ENCODE measurements at regions not wholly inside any gene's neighbourhood (a gene's known extent, or its start where the extent isn't known, plus 50 kb on each side); places are given as distances from the start of the nearest gene placed in this dataset.

DNA sequence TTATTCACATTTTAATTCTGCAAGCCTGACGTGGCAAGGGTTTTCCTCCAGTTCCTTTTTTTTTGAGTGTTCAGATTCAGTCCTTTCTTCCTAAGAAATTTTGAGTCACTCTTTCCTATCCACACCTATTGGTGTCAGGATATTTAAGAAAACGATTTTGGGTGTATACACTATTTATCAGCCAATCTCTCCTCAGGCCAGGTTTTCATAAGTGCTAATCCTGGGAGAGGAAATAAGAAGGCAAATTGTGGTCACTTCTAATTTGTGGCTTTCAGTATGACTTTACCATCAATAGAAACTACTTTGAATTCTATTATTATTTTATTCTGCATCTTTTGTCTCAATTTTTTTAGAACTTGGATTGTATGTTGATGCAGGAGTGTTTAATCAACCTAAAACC, 174.4 kb downstream of the DSEL start:
- no peak overlapping the region for H3K9ac ChIP-seq
- H3K27me3 ChIP-seq (ENCODE audit: insufficient read depth, low read depth): no peaks in the 10 kb centered on the region
- no peak overlapping the region for H2AFZ ChIP-seq (ENCODE audit: low read depth)
- no peak overlapping the region for H3K4me3 ChIP-seq (IDR thresholded peaks at IDR 0.05; ENCODE audit: insufficient read depth, low read depth, low read length)
- no peak overlapping the region for H3K4me2 ChIP-seq
- H3K79me2 ChIP-seq (ENCODE audit: insufficient read depth, low read depth): no peaks in the 10 kb centered on the region
- H3K36me3 ChIP-seq (ENCODE audit: insufficient read depth): no peaks in the 10 kb centered on the region
- peaks cover 3% of the 10 kb centered on the region for H3K4me1 ChIP-seq (ENCODE audit: low read depth, poor library complexity, severe bottlenecking)
- no peak overlapping the region for H3K27ac ChIP-seq
- H4K20me1 ChIP-seq (ENCODE audit: insufficient read depth): no peaks in the 10 kb centered on the region
- TF ChIP-seq, protein P1, sequence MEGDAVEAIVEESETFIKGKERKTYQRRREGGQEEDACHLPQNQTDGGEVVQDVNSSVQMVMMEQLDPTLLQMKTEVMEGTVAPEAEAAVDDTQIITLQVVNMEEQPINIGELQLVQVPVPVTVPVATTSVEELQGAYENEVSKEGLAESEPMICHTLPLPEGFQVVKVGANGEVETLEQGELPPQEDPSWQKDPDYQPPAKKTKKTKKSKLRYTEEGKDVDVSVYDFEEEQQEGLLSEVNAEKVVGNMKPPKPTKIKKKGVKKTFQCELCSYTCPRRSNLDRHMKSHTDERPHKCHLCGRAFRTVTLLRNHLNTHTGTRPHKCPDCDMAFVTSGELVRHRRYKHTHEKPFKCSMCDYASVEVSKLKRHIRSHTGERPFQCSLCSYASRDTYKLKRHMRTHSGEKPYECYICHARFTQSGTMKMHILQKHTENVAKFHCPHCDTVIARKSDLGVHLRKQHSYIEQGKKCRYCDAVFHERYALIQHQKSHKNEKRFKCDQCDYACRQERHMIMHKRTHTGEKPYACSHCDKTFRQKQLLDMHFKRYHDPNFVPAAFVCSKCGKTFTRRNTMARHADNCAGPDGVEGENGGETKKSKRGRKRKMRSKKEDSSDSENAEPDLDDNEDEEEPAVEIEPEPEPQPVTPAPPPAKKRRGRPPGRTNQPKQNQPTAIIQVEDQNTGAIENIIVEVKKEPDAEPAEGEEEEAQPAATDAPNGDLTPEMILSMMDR (conservative IDR thresholded peaks at IDR 0.05; ENCODE audit: low read depth, low read length): no peak

DNA sequence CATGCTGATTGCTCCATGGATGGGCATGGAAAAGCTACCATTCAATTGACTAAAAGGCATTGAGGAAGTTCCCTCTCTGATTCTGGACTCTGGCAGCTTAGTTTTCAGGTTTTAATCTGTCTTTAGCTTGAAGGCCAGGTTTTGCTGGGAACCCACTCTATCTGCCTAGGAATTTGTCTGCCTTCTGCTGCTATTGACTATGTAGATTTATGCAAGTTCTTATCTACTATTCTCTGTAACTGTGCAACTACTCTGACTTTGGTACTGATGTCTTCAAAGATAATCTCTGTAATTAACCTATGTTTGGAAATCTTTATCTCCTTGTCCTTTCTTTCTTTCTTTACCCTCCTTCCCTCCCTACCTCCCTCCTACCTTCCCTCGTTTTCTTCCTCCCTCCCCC, 178.8 kb downstream of the DSEL start:
- H3K4me2 ChIP-seq: no peak overlapping the region
- TF ChIP-seq, protein P1 (conservative IDR thresholded peaks at IDR 0.05; ENCODE audit: low read depth, low read length): no peak
- no peak overlapping the region for H2AFZ ChIP-seq (ENCODE audit: low read depth)
- no peak overlapping the region for H3K4me3 ChIP-seq (IDR thresholded peaks at IDR 0.05; ENCODE audit: insufficient read depth, low read depth, low read length)
- H3K36me3 ChIP-seq (ENCODE audit: insufficient read depth): no peaks in the 10 kb centered on the region
- no peak overlapping the region for H3K27ac ChIP-seq
- H3K9ac ChIP-seq: no peak overlapping the region
- no peaks in the 10 kb centered on the region for H3K27me3 ChIP-seq (ENCODE audit: insufficient read depth, low read depth)
- H3K79me2 ChIP-seq (ENCODE audit: insufficient read depth, low read depth): no peaks in the 10 kb centered on the region
- H4K20me1 ChIP-seq (ENCODE audit: insufficient read depth): no peaks in the 10 kb centered on the region
- peaks cover 3% of the 10 kb centered on the region for H3K4me1 ChIP-seq (ENCODE audit: low read depth, poor library complexity, severe bottlenecking)

DNA sequence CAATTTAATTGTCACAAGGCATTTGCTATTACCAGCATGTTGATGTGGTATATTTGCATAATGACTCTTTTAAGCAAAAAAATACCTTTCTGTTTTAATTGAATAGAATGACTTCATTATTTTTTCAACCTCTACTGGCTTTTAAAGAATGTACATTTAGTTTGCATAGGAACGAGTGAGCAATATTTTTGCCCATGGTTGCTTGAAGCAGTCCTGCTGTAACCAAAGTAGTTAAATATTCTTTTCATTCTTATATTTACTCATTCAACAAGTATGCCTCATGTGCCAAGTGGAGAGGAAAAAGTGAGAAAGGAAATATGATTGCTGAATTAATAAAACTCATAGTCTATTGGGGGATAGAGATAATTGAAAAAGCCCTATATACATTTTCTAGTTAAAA, 184.7 kb downstream of the DSEL start:
- Histone ChIP-seq H2AFZ (ENCODE audit: low read depth) (no peak overlapping the region), H3K27ac (no peak overlapping the region), H3K36me3 (ENCODE audit: insufficient read depth) (no peaks in the 10 kb centered on the region), H3K4me1 (ENCODE audit: low read depth, poor library complexity, severe bottlenecking) (no peaks in the 10 kb centered on the region), H4K20me1 (ENCODE audit: insufficient read depth) (no peaks in the 10 kb centered on the region), H3K9ac (no peak overlapping the region), H3K27me3 (ENCODE audit: insufficient read depth, low read depth) (no peaks in the 10 kb centered on the region), H3K4me2 (no peak overlapping the region), H3K79me2 (ENCODE audit: insufficient read depth, low read depth) (no peaks in the 10 kb centered on the region), H3K4me3 (IDR thresholded peaks at IDR 0.05; ENCODE audit: insufficient read depth, low read depth, low read length) (no peak overlapping the region)
- TF ChIP-seq, protein P1 (conservative IDR thresholded peaks at IDR 0.05; ENCODE audit: low read depth, low read length): no peak

DNA sequence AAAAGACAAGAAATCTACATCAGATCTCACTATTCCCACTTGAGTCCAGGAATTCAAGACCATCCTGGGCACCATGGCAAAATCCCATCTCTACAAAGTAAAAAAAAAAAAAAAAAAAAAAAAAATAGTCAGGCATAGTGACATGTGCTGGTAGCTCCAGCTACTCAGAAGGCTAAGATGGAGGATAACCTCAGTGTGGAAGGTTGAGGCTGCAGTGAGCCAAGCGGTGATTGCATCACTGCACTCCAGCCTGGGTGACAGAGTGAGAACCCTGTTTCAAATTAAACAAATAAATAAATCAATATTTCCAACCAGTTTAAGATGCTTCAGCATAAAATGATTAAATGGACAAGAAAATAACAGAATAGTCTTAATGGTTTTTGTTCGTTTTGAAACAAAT, 197.4 kb downstream of the DSEL start:
- no peak overlapping the region for H2AFZ ChIP-seq (ENCODE audit: low read depth)
- no peak overlapping the region for H3K27ac ChIP-seq
- H3K36me3 ChIP-seq (ENCODE audit: insufficient read depth): no peaks in the 10 kb centered on the region
- TF ChIP-seq, protein P1 (conservative IDR thresholded peaks at IDR 0.05; ENCODE audit: low read depth, low read length): no peak
- no peak overlapping the region for H3K4me2 ChIP-seq
- H3K4me3 ChIP-seq (IDR thresholded peaks at IDR 0.05; ENCODE audit: insufficient read depth, low read depth, low read length): no peak overlapping the region
- H3K9ac ChIP-seq: no peak overlapping the region
- no peaks in the 10 kb centered on the region for H3K79me2 ChIP-seq (ENCODE audit: insufficient read depth, low read depth)
- no peaks in the 10 kb centered on the region for H3K27me3 ChIP-seq (ENCODE audit: insufficient read depth, low read depth)
- H4K20me1 ChIP-seq (ENCODE audit: insufficient read depth): no peaks in the 10 kb centered on the region
- no peaks in the 10 kb centered on the region for H3K4me1 ChIP-seq (ENCODE audit: low read depth, poor library complexity, severe bottlenecking)

DNA sequence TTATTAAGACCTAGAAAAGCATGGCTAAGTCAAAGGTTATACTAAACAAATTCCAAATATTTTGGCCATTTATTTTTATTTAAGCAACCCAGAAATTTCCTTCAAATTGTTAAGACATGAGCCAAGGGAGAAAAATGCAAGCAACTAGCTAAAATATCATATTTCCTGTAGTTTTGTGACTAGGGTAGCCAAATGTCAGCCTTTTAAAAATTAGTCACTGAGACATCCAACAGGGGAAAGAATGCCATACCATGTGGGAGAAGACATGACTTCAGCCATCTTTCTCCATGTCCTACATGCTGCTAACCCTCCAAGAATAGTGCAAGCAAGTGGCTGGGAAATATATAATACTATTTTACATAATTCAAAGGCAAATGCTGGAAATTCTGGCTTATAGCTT, 197.9 kb downstream of the DSEL start:
- Histone ChIP-seq H3K4me3 (IDR thresholded peaks at IDR 0.05; ENCODE audit: insufficient read depth, low read depth, low read length) (no peak overlapping the region), H3K9ac (no peak overlapping the region), H3K27me3 (ENCODE audit: insufficient read depth, low read depth) (no peaks in the 10 kb centered on the region), H3K4me2 (no peak overlapping the region), H4K20me1 (ENCODE audit: insufficient read depth) (no peaks in the 10 kb centered on the region), H2AFZ (ENCODE audit: low read depth) (no peak overlapping the region), H3K79me2 (ENCODE audit: insufficient read depth, low read depth) (no peaks in the 10 kb centered on the region), H3K36me3 (ENCODE audit: insufficient read depth) (no peaks in the 10 kb centered on the region), H3K27ac (no peak overlapping the region), H3K4me1 (ENCODE audit: low read depth, poor library complexity, severe bottlenecking) (no peaks in the 10 kb centered on the region)
- TF ChIP-seq, protein P1 (conservative IDR thresholded peaks at IDR 0.05; ENCODE audit: low read depth, low read length): no peak
